Colonic mucosa (tissue), 4 donors: ENCODE measurements at regions not wholly inside any gene's neighbourhood (a gene's known extent, or its start where the extent isn't known, plus 50 kb on each side); places are given as distances from the start of the nearest gene placed in this dataset.
"Not testable (repeated sequence)": the region's sequence is repeated elsewhere in the genome, so short reads cannot be mapped to it uniquely, and the experiment has no call there.

Experiments used
- DNase-seq: peaks from one replicate; pipeline ENCODE4 v3.0.0-alpha.2; 2020
- H3K27ac ChIP-seq: fragments of 200-600 bp; one replicate; pipeline ENCODE4 v1.8.0; 2021
- H3K27me3 ChIP-seq: fragments of 200-600 bp; one replicate; pipeline ENCODE4 v1.8.0; 2021
- H3K36me3 ChIP-seq: fragments of 200-600 bp; one replicate; pipeline ENCODE4 v1.8.0; 2021
- H3K4me1 ChIP-seq: fragments of 200-600 bp; one replicate; pipeline ENCODE4 v1.8.0; 2021; ENCODE audit warnings: mild to moderate bottlenecking
- H3K4me3 ChIP-seq: fragments of 200-600 bp; one replicate; pipeline ENCODE4 v1.8.0; 2021
- H3K9ac ChIP-seq, 2 donors: one replicate each; pipeline ENCODE4 v1.7.0; 2013; ENCODE audit warnings: control low read depth in 2 of 2, low read depth in 2 of 2, low read length in 2 of 2
- H3K9me3 ChIP-seq: fragments of 200-600 bp; one replicate; pipeline ENCODE4 v1.8.0; 2021
- intact Hi-C: fragments of 100-400 bp; cut with DNase I; formaldehyde crosslinking; loops from one replicate; pipeline ENCODE4 v1.14.1; 2022
- TF ChIP-seq, protein P1 (sequence below): fragments of 200-600 bp; IDR thresholded peaks from one replicate; pipeline ENCODE4 v1.8.0; 2022; ENCODE audit warnings: antibody characterized with exemption, mild to moderate bottlenecking
- donor health status: healthy.
- donor health status: DM: no; HTN: no; CAD: no.
- donor health status: DM: no; HTN: no; CAD: no.

DNA sequence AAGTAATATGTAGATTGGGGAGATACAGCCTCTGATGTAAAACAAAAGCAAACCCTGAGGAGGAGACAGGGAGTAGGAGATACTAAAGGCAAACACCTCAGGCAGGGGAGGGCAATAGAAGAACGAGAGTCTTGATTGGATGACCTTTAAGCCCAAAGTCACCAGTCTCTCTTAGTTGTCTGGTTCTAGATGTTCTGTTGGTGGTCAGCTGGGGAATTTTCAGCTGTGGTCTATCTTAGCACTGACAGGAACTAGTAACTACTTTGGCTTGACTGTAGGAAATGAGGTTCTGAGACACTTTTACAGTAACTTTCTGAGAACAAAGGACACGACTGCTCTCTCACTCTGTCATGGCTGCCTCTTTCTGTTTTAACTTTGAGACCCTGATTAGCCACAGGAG, 290.7 kb upstream of the MIR17HG start:
- no peak overlapping the region for H3K9ac ChIP-seq
- TF ChIP-seq, protein P1, sequence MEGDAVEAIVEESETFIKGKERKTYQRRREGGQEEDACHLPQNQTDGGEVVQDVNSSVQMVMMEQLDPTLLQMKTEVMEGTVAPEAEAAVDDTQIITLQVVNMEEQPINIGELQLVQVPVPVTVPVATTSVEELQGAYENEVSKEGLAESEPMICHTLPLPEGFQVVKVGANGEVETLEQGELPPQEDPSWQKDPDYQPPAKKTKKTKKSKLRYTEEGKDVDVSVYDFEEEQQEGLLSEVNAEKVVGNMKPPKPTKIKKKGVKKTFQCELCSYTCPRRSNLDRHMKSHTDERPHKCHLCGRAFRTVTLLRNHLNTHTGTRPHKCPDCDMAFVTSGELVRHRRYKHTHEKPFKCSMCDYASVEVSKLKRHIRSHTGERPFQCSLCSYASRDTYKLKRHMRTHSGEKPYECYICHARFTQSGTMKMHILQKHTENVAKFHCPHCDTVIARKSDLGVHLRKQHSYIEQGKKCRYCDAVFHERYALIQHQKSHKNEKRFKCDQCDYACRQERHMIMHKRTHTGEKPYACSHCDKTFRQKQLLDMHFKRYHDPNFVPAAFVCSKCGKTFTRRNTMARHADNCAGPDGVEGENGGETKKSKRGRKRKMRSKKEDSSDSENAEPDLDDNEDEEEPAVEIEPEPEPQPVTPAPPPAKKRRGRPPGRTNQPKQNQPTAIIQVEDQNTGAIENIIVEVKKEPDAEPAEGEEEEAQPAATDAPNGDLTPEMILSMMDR, result no peak
- H3K27me3 ChIP-seq, result no peaks in the 10 kb centered on the region
- no peaks in the 10 kb centered on the region for H3K36me3 ChIP-seq
- intact Hi-C loops, result no loop called here
- H3K9me3 ChIP-seq, result no peaks in the 10 kb centered on the region
- no peak overlapping the region for H3K4me3 ChIP-seq
- H3K27ac ChIP-seq, result no peak overlapping the region
- no peaks in the 10 kb centered on the region for H3K4me1 ChIP-seq
- DNase-seq, result no peak

DNA sequence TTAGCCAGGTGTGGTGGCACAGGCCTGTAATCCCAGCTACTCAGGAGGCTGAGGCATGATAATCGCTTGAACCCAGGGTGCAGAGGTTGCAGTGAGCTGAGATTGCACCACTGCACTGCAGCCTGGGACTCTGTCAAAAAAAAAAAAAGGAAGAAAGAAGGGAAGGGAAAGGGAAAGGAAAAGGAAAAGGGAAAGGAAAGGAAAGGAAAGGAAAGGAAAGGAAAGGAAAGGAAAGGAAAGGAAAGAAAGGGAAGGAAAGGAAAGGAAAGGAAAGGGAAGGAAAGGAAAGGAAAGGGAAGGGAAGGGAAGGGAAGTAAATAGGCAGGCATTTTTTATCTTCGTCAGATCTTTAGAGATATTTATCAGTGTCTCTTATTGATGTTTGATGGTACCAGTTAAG, 290.0 kb upstream of the MIR17HG start:
- intact Hi-C loops, H3K4me3 ChIP-seq: not testable (repeated sequence)

DNA sequence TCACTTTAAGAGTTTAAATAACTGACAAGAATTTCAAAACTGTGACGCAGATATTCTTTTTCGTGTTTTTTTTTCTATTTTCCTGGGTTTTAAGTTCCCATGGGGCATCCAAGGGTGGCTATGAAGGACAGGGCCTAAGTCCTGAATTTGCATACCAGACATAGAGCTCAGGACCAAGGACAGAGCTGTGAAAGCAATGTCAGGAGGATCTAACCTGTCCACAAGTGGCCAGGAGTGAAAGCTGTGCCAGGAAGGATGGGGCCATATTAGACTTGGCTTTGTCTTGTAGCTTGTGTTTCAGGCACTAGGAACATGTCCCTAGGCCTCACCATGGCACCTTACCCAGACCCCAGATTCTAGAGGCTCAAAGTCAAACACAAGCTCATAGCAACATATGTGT, 289.4 kb upstream of the MIR17HG start:
- H3K9ac ChIP-seq, result no peak overlapping the region
- no peaks in the 10 kb centered on the region for H3K9me3 ChIP-seq
- no peak overlapping the region for H3K4me3 ChIP-seq
- H3K27ac ChIP-seq, result no peak overlapping the region
- H3K27me3 ChIP-seq, result no peaks in the 10 kb centered on the region
- DNase-seq, result no peak
- intact Hi-C loops, result no loop called here
- H3K4me1 ChIP-seq, result no peaks in the 10 kb centered on the region
- TF ChIP-seq, protein P1, result no peak
- no peaks in the 10 kb centered on the region for H3K36me3 ChIP-seq

More for the DNA sequence above, 290.0 kb upstream of the MIR17HG start:
- not testable (repeated sequence) for H3K27me3 ChIP-seq, H3K9ac ChIP-seq, H3K9me3 ChIP-seq, H3K4me1 ChIP-seq, H3K27ac ChIP-seq, H3K36me3 ChIP-seq, DNase-seq

DNA sequence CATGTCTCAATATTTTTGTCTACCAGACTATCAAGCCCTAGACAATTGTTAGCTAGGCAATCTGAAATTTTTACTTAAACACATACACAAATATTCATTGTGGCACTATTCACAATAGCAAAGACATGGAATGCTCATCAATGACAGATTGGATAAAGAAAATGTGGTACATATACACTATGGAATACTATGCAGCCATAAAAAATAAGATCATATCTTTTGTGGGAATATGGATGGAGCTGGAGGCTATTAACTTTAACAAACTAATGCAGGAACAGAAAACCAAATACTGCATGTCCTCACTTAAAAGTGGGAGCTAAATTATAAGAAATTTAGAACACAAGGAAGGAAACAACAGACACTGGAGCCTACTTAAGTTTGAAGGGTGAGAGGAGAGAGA, 288.6 kb upstream of the MIR17HG start:
- TF ChIP-seq, protein P1, result no peak
- Histone ChIP-seq H3K4me3 (no peak overlapping the region), H3K27ac (no peak overlapping the region), H3K36me3 (no peaks in the 10 kb centered on the region), H3K27me3 (no peaks in the 10 kb centered on the region), H3K4me1 (no peaks in the 10 kb centered on the region), H3K9me3 (no peaks in the 10 kb centered on the region), H3K9ac (no peak overlapping the region)
- DNase-seq, result no peak
- intact Hi-C loops, result no loop called here

DNA sequence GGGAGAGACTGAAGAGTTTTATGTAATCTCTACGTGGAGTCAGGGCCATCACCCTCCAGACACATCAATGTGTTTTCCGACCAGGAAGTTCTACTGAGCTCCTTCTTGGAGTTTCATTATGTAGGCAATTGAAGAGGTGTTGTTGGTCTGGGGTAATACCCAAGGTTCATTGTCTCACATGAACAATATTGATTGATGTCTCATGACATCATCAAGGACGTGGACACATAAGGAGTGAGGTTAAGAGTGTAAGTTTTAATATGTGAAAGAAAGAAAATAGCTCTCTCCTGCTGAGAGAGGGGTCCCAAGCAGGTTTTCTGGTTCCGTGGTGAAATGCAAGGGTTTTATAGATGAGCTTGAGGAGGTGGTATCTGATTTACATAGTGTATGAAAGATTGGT, 280.7 kb upstream of the MIR17HG start:
- H3K9me3 ChIP-seq, result no peaks in the 10 kb centered on the region
- intact Hi-C loops, result no loop called here
- no peak overlapping the region for H3K4me3 ChIP-seq
- TF ChIP-seq, protein P1, result no peak
- no peaks in the 10 kb centered on the region for H3K4me1 ChIP-seq
- DNase-seq, result no peak
- H3K9ac ChIP-seq, result no peak overlapping the region
- H3K27ac ChIP-seq, result no peak overlapping the region
- no peaks in the 10 kb centered on the region for H3K27me3 ChIP-seq
- H3K36me3 ChIP-seq, result no peaks in the 10 kb centered on the region

DNA sequence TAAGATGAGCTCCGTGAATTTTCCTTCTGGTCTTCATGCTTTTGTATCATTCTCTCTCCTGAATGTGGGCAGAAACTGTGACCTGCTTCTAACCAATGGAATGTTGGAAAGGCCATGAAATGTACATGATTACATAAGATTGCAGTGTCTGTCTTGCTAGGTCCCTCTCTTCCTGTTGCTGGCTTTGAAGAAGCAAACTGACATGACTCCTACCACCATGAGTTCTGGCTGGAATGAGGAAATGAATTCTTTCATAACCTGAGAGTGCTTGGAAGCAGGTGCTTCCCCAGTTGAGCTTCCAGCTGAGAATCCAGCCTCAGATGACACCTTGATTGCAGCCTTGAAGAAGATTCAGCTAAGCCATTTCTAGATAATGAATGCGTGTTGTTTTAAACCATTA, 275.0 kb upstream of the MIR17HG start:
- Histone ChIP-seq H3K36me3 (no peaks in the 10 kb centered on the region), H3K27ac (no peak overlapping the region), H3K4me3 (no peak overlapping the region), H3K9me3 (no peaks in the 10 kb centered on the region), H3K9ac (no peak overlapping the region), H3K4me1 (no peaks in the 10 kb centered on the region), H3K27me3 (no peaks in the 10 kb centered on the region)
- DNase-seq, result no peak
- intact Hi-C loops, result no loop called here
- TF ChIP-seq, protein P1, result no peak
